Left hindlimb (tissue), 1 donor: ENCODE measurements at regions not wholly inside any gene's neighbourhood (a gene's known extent, or its start where the extent isn't known, plus 50 kb on each side); places are given as distances from the start of the nearest gene placed in this dataset.

ENCODE experiments used
- DNase-seq: peaks from one replicate; pipeline ENCODE4 v3.0.0-alpha.2; 2018

GRCh38 chr5:87499478-87500410 lies 87.0 kb upstream of the CCNH start:
- DNase-seq: no peak
